Gastrocnemius medialis (tissue), 4 donors: ENCODE measurements at regions not wholly inside any gene's neighbourhood (a gene's known extent, or its start where the extent isn't known, plus 50 kb on each side); places are given as distances from the start of the nearest gene placed in this dataset.

Source experiments
- CTCF ChIP-seq, 5 experiments: fragments of 450-650 bp in 3 of 5; fragments of 200-600 bp in 2 of 5; sonication (generic) in 2 of 5; IDR thresholded peaks in 4 of 5; conservative IDR thresholded peaks in 1 of 5; 1 replicate in 4 of 5; 2 replicates in 1 of 5; pipeline ENCODE4 v1.5.1; 2016 to 2019; ENCODE audit warnings: antibody characterized with exemption in 5 of 5, mild to moderate bottlenecking in 3 of 5, moderate library complexity in 3 of 5
- POLR2A ChIP-seq, 2 donors: fragments of 450-650 bp; IDR thresholded peaks; one replicate each; pipeline ENCODE4 v1.6.1; 2017; ENCODE audit warnings: antibody characterized with exemption in 2 of 2, mild to moderate bottlenecking in 2 of 2, moderate library complexity in 2 of 2

GRCh38 chr4:79495447-79495846 lies 87.4 kb upstream of the GK2 start:
- TF ChIP-seq CTCF (IDR thresholded peaks at IDR 0.05 in 4 of 5, conservative IDR thresholded peaks at IDR 0.05 in 1 of 5) (no peak), POLR2A (IDR thresholded peaks at IDR 0.05) (no peak)
